Chondrocyte (in vitro differentiated cells): ENCODE measurements at regions not wholly inside any gene's neighbourhood (a gene's known extent, or its start where the extent isn't known, plus 50 kb on each side); places are given as distances from the start of the nearest gene placed in this dataset.

Experiments used
- DNase-seq: peaks from one replicate; pipeline ENCODE4 v3.0.0; 2021; ENCODE audit warnings: mixed read lengths, low spot score
- H3K27ac Mint-ChIP-seq: one replicate; pipeline ENCODE4 v1.8.0; 2021; ENCODE audit warnings: mild to moderate bottlenecking, moderate library complexity, mixed read lengths; ENCODE audit not compliant: unreplicated experiment
- H3K27me3 Mint-ChIP-seq: 2 replicates; pipeline ENCODE4 v1.8.0; 2021; ENCODE audit warnings: low read depth, mixed read lengths
- H3K36me3 Mint-ChIP-seq: 2 replicates; pipeline ENCODE4 v1.8.0; 2021; ENCODE audit warnings: low read depth, mixed read lengths
- H3K4me1 Mint-ChIP-seq: 2 replicates; pipeline ENCODE4 v1.8.0; 2021; ENCODE audit warnings: low read depth, mild to moderate bottlenecking, mixed read lengths
- H3K4me3 Mint-ChIP-seq: one replicate; pipeline ENCODE4 v1.8.0; 2021; ENCODE audit warnings: mild to moderate bottlenecking, moderate library complexity, mixed read lengths; ENCODE audit not compliant: unreplicated experiment
- H3K9me3 Mint-ChIP-seq: 2 replicates; pipeline ENCODE4 v1.8.0; 2021; ENCODE audit warnings: low read depth, mixed read lengths
- TF ChIP-seq, protein P1 (sequence below): fragments of 200-600 bp; sonication (generic); IDR thresholded peaks from 2 replicates; pipeline ENCODE4 v1.5.0; 2021; ENCODE audit warnings: antibody characterized with exemption, mild to moderate bottlenecking, moderate library complexity

DNA sequence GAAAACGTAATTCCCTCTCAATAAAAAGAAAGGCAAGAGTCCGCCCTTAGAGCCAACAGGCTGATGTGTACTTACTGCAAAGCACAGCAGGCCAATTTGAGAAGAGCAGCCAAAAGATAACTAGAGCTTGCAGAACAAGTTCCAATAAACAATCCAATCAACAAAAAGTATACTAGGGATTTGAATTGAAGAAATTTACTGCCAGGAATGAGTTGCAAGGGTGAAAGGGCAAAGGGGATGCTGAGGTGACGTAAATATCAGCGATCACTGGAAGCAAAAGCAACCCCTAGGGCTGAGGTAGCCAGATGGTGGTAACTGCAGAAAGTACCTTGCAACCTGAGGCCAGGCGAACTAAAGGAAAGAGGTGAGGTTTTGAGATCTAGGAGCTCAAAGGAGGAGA, 152.1 kb upstream of the TENM3 start:
- Mint-ChIP-seq H3K27me3 (no peaks in the 10 kb centered on the region), H3K36me3 (no peaks in the 10 kb centered on the region), H3K27ac (no peak overlapping the region), H3K9me3 (peaks cover 4% of the 10 kb centered on the region), H3K4me1 (peaks cover 37% of the 10 kb centered on the region), H3K4me3 (no peak overlapping the region)
- TF ChIP-seq, protein P1, sequence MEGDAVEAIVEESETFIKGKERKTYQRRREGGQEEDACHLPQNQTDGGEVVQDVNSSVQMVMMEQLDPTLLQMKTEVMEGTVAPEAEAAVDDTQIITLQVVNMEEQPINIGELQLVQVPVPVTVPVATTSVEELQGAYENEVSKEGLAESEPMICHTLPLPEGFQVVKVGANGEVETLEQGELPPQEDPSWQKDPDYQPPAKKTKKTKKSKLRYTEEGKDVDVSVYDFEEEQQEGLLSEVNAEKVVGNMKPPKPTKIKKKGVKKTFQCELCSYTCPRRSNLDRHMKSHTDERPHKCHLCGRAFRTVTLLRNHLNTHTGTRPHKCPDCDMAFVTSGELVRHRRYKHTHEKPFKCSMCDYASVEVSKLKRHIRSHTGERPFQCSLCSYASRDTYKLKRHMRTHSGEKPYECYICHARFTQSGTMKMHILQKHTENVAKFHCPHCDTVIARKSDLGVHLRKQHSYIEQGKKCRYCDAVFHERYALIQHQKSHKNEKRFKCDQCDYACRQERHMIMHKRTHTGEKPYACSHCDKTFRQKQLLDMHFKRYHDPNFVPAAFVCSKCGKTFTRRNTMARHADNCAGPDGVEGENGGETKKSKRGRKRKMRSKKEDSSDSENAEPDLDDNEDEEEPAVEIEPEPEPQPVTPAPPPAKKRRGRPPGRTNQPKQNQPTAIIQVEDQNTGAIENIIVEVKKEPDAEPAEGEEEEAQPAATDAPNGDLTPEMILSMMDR = no peak
- DNase-seq = no peak

DNA sequence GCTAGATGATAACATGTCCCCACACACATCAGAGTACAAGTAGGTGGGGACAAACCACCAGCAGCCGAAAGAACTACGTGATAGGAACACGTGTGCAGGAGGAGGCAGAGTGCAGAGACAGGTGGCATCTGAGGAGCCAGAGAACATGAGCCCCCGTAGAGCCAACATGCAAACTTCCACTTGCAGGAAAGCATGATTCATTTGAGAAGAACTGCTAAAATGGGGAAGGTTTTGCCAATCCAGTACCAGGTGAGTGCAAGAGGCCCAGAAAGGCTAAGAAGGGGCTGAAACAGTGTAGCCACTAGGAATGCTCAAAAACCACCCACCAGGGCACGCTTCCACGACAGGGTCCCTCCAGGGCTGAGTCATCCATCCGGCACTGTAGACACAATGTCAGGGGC, 149.8 kb upstream of the TENM3 start:
- no peak for DNase-seq
- H3K27me3 Mint-ChIP-seq = no peaks in the 10 kb centered on the region
- peaks cover 14% of the 10 kb centered on the region for H3K4me1 Mint-ChIP-seq
- peaks cover 13% of the 10 kb centered on the region for H3K9me3 Mint-ChIP-seq
- H3K27ac Mint-ChIP-seq = peak overlapping the region; percentile 75
- no peaks in the 10 kb centered on the region for H3K36me3 Mint-ChIP-seq
- no peak overlapping the region for H3K4me3 Mint-ChIP-seq
- TF ChIP-seq, protein P1 = no peak

DNA sequence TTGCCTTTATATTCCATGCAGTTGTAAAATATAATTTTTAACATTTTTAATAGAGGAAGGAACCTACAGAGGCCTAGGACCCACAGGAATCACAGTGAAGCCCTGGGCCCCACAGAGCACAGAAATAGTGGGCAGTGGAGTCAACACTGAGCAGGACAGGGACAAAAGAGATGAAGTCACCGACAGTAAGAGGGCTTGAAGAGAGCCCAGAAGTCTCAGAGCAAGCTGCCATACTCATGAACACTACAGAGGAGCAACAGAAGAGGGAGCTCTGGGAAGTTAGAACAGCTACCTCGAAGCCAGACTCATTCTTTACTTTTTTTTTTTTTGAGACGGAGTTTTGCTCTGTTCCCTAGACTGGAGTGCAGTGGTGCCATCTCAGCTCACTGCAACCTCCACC, 149.3 kb upstream of the TENM3 start:
- TF ChIP-seq, protein P1 = peak; percentile 42
- no peak for DNase-seq
- Mint-ChIP-seq H3K4me1 (peaks cover 14% of the 10 kb centered on the region), H3K9me3 (peaks cover 14% of the 10 kb centered on the region), H3K4me3 (no peak overlapping the region), H3K27ac (peak overlapping the region; percentile 75), H3K27me3 (no peaks in the 10 kb centered on the region), H3K36me3 (no peaks in the 10 kb centered on the region)

DNA sequence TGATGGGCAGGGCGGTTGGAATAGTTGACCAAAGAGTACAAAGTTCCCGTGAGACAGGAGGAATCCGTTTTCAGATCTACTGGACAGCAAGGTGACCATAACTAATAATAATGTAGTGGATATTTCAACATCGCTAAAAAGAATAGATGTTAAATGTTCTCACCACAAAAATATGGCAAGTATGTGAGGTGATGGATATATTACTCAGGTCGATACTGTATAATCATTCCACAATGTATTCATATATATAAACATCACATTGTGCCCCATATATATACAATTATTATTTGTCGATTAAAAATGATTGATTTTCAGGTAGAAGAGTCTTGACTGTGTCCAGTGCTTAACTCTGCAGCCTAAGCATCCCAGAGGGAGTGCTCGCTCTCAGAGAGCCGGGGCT, 141.6 kb upstream of the TENM3 start:
- no peaks in the 10 kb centered on the region for H3K36me3 Mint-ChIP-seq
- H3K4me1 Mint-ChIP-seq = no peaks in the 10 kb centered on the region
- no peak overlapping the region for H3K4me3 Mint-ChIP-seq
- no peak overlapping the region for H3K27ac Mint-ChIP-seq
- TF ChIP-seq, protein P1 = no peak
- peaks cover 9% of the 10 kb centered on the region for H3K9me3 Mint-ChIP-seq
- DNase-seq = no peak
- no peaks in the 10 kb centered on the region for H3K27me3 Mint-ChIP-seq

DNA sequence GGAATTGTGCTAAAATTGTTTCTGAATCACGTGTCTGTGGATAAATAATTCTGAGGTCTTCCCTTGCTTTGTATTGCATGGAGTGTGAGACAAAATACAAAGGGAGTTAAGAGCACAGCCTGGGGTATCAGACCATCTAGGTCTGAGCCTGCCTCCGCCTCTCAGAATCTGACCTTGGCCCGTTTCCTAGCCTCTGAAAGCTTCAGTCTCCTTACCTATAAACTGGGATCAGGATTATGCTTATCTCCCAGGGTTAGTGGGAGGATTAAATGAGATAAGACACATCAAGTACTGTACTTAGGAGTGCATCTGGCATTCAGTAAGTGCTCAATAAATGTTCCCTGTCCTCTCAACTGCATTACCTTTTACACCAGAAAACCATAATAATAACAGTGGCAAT, 140.6 kb upstream of the TENM3 start:
- no peaks in the 10 kb centered on the region for H3K4me1 Mint-ChIP-seq
- no peaks in the 10 kb centered on the region for H3K36me3 Mint-ChIP-seq
- no peak for DNase-seq
- H3K27ac Mint-ChIP-seq = no peak overlapping the region
- H3K9me3 Mint-ChIP-seq = peaks cover 9% of the 10 kb centered on the region
- TF ChIP-seq, protein P1 = no peak
- no peaks in the 10 kb centered on the region for H3K27me3 Mint-ChIP-seq
- H3K4me3 Mint-ChIP-seq = no peak overlapping the region
